Prostate gland (tissue), 2 donors: ENCODE measurements at regions not wholly inside any gene's neighbourhood (a gene's known extent, or its start where the extent isn't known, plus 50 kb on each side); places are given as distances from the start of the nearest gene placed in this dataset.

Source experiments
- CTCF ChIP-seq, 4 experiments: fragments of 200-600 bp in 2 of 4; fragments of 450-650 bp in 2 of 4; sonication (generic) in 2 of 4; IDR thresholded peaks; 1 replicate in 3 of 4; 2 replicates in 1 of 4; pipeline ENCODE4 v1.5.1; 2016 to 2019; ENCODE audit warnings: antibody characterized with exemption in 4 of 4, mild to moderate bottlenecking in 2 of 4, moderate library complexity in 2 of 4
- POLR2A ChIP-seq: fragments of 450-650 bp; IDR thresholded peaks from one replicate; pipeline ENCODE4 v1.6.1; 2016; ENCODE audit warnings: antibody characterized with exemption, mild to moderate bottlenecking
- POLR2AphosphoS5 ChIP-seq: sonication (generic); formaldehyde crosslinking; IDR thresholded peaks from one replicate; pipeline ENCODE4 v1.6.1; 2017; ENCODE audit warnings: antibody characterized with exemption

GRCh38 chr3:162366166-162366766 lies 869.7 kb downstream of the OTOL1 start:
- TF ChIP-seq CTCF (IDR thresholded peaks at IDR 0.05) (no peak), POLR2AphosphoS5 (no peak), POLR2A (no peak)
